GM21381 (cell line): ENCODE measurements at regions not wholly inside any gene's neighbourhood (a gene's known extent, or its start where the extent isn't known, plus 50 kb on each side); places are given as distances from the start of the nearest gene placed in this dataset.
"Not testable (repeated sequence)": the region's sequence is repeated elsewhere in the genome, so short reads cannot be mapped to it uniquely, and the experiment has no call there.

ENCODE experiments used
- ATAC-seq: cut with Tn5 transposase; IDR thresholded peaks from one replicate; pipeline ENCODE4 v1.9.1; 2021; ENCODE audit warnings: mild to moderate bottlenecking, moderate library complexity; ENCODE audit not compliant: unreplicated experiment

DNA sequence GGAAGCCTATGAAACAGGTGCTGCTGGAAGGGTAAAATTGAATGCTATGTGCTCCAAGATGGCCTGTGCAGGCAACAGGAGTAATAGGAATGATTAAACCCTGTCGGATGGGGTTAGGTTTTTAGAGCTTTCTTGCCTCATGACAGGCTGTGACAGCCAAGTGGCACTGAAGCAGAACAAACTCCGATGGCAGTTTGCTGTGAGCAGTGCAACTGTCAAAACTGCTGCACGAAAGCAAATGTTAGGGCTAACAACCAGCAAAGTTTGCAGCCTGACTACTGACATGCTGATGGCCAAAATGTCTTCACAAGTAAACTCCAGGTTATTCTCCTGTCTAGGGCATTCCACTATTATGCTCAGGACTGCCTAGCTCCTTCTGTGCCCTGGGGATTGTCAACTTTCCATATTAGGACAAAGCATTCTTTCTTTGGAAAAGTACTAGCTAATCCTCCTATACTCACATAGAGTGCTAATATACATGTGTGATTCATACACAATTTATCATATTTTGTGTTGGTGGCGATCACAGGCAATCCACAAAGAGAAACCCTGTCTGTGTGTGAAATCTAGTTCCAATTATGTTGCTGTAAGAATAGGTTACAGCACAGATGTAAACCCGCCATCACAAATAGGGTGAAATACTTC lies 486.6 kb upstream of the TENM3 start:
- no peak for ATAC-seq

DNA sequence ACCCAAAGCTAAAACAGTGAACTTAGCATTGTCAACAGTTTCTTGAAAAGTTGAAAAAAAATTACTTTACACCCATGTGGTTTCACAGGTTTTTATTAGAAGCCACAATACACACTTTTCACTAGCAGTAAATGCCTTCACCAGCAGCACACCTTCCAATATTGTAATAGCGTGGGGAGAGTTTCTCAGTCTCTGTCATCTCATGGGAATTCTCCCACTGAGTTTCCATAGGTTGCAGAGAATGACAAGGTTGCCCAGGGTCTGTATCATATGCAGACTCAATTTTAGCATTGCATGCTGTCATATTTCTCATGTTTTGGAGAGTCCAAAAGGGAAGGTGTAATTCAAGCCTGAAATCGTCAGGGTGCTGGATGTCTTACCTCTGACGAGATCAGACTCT lies 486.1 kb upstream of the TENM3 start:
- no peak for ATAC-seq

DNA sequence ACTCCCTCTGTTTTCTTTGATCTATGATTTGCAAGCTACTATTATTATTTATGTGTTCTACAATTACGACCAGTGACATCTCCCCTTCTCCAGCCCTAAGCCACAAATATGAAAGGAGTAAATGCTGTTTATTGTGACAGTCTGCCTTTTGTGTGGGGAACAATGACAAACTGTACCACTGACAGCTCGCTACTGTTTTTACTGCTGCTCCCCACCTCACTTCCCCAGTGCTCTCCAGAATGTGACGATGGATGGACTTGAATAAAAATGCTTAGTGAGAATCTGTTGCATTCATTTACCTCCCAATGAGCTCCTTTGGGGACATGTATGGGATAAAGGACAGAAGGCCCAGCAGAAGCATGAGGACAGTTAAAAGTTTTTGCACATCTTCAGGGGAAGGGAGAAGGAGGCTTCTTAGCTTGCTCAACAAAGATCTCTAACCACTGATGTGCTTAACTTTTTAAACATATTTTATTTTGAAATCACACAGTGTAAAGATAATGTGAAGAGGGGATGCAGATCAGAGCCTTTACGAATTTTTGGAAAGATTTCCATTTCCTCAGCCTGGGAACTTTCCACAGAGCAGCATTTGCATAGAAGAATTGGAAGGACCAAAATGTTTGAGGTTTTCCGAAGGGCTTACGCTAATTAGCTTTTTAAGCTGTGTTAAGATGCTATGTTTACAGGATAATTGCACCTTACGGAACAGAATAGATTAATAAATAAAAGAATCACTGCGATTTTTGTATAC lies 485.1 kb upstream of the TENM3 start:
- ATAC-seq = no peak

DNA sequence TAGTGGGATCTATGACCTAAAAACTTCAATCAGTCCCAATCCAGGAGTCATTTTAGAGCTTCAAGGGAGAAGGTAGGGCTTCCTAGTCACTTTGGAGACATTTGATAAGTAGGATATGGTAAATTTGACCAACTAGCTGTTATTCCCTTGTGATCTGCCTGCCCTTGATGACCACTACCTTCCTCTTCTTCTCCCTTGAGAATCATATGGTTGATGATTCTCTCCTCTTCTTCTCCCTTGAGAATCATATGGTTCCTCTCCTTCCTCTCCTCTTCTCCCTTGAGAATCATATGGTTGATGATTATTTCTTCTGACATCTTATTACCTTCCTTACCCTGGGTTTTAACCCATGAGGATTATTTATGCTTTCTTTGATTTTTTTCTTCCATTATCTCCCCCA lies 482.6 kb upstream of the TENM3 start:
- ATAC-seq = no peak

DNA sequence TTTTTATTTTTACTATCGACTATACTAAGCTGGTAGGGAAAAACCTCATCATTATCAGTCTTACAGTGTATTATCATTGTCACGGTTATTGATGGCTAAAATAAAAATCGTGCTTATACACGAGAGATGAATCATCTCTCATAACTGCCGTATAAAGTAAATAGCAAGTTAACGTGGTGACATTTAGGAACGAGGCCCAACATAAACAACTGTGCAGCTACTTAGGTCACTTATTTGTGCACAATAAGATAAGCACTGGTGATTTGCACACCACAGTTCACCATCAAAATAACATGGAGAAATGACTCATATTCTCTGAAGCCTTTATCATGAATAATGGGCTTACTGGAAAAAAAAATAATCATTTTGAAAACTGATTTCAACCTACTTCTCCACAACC lies 482.0 kb upstream of the TENM3 start:
- ATAC-seq = no peak

DNA sequence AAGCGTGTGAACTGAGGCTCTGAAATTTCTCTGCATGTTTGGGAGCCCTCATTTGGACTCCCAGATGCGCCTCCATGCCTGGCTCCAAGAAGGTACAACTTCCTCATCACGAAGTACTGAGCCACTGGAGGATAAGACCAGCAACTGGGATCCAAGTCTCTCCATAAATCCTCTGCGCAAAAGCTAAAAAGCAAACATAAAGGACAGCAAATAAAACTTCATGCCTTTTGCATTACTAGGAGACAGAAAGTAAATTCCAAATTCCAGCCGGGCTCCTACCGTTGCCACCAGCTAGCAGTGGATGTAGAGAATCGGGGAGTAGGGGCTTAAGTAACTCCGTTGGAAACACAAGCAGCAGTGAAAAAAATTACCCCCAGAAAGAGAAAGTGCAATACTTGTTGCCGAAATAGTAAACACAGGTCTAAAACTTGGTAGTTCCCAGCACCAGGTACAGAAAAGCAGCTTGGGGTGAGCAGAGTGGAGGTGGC lies 477.1 kb upstream of the TENM3 start:
- ATAC-seq = no peak

DNA sequence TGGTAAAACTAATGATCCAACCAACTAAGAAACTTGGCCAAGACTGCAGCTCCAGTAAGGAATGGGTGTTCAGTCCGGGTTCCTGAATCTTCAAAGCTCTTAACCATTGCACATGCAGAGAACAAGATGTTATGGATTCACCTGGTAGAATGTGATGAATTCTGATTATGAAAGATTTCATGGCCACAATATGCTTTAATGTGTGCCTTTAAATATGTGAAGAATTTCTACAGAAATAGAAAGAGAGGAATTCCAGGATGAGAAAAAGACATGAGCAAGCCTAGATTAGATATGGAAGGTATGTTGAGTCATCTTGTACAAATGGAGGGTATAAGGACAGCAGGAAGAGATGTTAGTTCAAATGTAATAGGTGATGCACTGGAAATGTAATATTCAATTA lies 472.2 kb upstream of the TENM3 start:
- ATAC-seq = no peak

DNA sequence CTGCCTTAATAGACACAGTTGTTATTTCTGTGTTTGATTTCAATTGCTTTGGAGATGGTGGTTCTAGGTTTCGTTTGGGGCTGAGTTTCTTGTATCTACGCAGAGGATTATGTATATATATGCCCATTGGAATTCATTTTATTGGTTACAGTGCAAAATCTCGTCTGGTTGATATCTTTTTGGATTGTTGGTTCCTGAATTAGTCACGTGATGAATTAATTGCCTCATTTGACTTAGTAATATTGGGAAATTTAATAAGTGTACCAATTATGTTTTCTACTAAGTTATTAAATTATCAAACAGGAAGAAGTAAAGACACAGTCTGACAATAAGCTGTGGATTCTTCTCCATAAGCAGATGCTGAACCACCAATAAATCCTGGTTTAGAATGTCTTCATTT lies 467.9 kb upstream of the TENM3 start:
- no peak for ATAC-seq

DNA sequence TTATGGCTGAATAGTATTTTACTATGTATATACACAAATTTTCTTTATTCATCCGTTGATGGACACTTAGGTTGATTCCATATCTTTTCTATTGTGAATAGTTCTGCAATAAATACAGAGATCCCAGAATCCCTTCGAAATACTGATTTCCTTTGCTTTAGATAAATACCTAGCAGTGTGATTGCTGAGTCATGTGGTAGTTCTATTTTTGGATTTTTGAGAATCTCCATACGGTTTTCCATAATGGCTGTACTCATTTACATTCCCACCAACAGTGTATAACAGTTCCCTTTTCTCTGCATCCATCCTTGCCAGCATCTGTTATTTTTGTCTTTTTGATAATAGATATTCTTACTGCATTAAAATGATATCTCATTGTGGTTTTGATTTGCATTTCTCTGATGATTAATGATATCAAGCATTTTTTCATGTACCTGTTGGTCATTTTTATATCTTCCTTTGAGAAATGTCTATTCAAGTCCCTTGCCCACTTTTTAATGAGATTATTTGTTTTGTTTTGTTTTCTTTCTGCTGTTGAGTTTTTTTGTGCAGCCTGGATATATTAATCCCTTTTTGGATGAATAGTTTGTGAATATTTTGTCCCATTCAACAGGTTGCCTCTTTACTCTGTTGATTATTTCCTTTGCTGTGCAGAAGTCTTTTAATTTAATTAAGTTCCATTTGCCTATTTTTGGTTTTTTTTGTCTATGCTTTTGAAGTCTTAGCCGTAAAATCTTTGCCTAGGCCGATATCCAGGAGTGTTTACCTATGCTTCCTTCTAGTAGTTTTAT lies 466.7 kb upstream of the TENM3 start:
- ATAC-seq = no peak

DNA sequence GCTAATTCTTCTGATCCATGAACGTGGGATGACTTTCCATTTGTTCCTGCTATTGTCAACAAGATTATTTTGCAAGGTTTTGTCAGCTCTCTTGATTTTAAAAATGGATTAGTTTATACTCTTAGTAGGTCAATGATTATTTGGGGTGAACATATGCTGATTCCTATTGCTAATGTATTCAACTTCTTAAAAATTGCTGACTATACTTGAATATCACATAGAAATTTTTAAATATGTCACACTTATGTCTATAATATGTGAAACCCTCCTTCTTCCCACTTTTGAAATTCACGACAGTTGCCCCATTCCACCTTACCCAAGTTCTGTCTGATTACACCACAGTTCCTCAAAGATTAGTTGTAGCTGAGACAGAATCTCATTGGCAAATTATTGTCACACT lies 465.7 kb upstream of the TENM3 start:
- ATAC-seq = no peak

DNA sequence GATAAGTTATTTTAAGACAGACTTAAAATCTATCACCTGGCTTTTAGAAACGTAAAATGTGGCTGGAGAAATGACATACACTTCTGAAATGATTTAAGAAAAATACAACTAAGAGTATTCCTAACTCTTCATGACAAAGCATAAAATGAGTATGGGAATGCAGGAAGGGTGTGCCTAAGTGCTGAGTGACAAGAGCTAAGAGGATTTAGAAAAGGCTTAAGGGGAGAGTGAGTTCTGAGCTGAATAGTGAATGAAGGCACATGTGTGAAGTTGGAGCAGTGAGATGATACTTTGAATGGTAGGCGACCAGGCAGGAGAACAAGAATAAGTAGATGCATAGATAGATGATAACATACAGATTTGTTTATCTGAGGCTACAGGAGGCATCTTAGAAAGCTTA lies 458.3 kb upstream of the TENM3 start:
- ATAC-seq = no peak

DNA sequence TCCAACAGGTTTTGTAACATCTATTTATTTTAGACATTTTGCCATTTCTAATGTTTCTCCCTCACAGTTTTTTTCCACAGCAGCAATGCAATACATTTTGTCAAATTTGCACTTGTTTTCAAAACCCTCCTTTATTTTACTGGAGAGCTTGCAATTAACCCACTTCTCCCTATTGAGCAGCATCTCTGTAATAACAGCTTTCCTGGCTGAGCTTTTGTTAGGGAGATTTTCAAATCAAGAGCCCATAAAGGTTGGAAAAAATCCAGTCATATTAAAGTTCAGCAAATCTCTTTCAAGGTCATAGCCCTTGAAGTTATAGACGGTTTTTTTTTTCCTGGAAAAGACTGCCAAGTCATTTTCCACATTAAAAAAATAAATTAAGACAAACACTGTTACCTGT lies 450.6 kb upstream of the TENM3 start:
- ATAC-seq = no peak

DNA sequence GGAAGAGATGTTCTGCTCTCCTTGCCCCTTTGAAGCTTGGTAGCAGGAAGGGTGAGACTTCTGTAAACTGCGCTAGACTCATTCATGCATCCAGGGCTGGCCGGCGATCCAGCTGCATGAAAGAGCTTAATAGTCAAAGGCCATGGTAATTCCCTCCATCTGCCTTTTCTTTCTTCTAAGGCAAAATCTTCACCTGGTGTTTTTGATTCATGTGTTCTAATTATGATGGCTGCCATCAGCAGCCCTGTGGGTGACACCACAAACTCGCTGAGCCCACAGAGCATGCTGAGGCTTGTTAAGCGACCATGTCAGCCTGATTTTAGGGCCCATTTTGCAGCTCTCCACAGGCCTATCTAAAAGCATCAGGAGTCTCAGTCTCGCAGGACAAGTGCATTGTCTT lies 450.1 kb upstream of the TENM3 start:
- ATAC-seq = no peak

DNA sequence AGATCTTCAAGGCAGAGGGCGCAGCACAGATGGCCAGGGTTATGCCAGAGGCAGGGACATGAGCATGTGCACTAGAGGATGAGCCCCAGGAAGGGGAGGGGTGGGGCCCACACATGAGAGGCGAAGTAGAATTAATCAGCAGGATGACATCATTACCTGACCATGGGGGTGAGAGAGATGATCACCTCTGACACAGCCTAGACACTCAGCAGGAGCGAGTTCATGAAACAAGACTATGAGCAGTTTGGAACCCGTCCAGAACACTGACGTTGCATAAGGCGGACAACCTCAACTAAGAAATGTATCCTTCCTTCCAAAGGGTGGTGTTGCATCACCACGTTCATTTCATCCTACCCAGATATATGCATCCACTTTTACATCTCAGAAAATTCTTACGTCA lies 446.7 kb upstream of the TENM3 start:
- ATAC-seq = no peak

DNA sequence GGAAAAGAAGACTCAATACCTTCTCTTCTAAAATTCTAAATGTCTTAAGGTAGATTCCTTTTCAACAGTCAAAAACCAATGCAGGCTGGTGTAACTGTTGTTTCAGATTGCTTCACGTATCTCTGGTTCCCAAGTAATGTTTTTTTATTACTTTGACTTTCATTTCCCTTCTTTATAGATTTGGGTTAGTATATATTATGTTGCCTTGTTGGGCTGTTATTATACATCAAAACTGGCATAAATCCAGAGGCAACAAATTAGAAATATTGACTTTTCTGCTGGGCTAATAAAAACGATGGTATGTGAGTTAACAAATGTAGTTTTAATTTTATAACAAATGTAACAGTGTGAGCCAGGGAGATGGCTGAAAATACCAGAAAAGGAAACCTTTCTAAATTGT lies 444.7 kb upstream of the TENM3 start:
- ATAC-seq = no peak

DNA sequence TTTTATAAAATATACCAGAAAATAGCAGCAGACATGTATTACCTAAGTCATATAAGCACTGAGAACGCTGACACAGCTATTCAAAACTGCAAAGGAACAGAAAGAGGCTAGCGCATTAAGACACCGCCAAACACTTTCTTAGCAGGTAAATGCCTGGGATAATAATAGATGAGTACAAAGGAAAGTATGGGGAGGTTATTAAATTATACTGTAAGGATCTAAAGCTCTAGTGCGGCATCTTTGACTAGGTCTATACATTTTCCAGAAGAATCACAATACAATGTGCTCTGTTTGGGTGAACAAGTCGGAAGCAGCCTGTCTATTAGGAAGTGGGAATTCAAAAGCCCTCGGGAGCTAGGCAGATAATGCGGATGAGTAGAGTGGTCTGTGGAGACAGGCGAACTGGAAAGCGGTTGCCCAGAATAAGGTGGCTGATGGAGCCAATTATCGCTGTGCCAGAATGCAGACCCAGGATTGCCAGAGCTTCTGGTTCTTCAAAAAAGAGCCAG lies 443.6 kb upstream of the TENM3 start:
- ATAC-seq = no peak

DNA sequence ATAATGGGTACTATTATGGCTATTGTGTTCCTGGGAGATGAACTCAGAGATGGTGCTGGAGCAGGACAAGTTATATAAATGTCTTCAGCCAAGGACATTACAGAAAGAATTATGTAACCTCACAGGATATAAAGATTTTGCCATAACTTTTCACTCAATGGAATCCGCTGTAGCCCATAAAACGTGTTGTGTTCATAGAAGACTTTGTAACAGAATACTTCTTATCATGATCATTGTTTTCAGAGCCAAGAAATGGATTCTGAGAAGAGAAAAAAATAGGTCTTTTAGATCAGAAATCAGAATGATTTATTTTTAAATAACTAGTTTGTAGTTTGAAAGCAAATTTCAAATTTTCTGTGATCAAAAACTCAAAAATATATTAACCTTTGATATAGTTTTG lies 441.0 kb upstream of the TENM3 start:
- ATAC-seq = no peak

DNA sequence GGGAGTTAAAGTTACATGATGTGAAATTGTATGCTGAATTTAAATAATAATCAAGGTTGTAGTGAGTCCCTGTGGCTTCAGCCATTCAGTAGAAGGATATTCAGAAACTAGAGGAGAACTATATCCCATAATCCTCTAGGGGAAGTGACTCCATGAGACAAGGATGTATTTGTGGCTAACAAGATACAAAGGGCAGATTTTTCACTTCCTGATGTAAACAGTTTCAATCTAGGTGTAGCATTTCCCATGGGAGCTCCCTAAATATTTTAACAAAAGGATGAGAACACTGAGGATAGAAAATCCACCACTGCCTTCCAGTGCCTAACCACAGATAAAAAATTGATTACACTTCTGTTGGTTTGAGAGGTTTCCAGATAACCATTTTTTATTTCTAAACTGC lies 435.4 kb upstream of the TENM3 start:
- no peak for ATAC-seq

DNA sequence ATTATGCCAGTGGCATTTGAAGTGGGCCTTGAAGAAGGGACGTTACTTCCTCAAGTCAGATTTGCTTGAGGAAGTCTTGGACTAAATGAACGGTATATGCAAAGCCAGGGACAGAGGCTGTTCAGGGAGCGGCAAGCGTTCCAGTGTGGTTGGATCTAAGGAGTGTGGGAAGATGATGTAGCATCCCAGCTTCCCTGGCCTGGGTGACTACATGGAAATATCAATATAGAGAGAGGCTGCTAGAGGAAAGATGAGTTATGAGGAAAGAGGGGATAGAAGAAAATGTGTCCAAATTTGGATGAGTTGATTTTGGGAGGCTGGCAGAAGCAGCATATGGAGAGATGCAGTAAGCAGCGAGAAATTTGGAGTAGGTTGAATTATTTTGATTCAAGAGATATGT lies 432.5 kb upstream of the TENM3 start:
- ATAC-seq = no peak

DNA sequence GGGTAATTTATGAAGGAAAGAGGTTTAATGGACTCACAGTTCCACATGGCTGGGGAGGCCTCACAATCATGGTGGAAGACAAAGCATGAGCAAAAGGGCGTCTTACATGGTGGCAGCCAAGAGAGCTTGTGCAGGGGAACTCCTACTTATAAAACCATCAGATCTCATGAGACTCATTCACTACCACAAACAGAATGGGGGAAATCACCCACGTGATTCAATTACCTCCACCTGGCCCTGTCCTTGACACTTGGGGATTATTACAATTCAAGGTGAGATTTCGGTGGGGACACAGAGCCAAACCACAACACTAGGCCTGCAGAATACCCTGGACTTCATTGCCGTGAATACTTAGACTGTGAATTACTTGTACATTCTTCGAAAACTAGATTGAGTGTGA lies 431.7 kb upstream of the TENM3 start:
- ATAC-seq = not testable (repeated sequence)

DNA sequence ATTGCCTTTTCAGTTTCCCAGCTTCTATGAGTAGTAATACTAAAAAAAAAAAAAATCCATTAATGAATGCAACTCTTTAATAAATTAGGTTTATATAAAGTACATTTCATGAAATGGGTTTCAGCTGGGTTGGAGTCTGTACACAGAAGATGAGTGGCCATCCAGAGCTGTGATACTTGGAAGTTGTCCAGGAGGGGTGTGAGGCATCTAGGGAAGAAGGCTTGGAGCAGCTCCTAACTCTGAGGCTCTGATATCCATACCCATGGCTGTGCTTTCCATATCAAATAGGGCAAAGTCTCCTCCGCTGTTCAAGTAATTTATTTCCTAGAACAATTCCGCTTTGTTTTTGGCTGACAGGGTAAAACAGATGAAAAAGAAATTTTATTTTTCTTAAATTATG lies 423.3 kb upstream of the TENM3 start:
- no peak for ATAC-seq

DNA sequence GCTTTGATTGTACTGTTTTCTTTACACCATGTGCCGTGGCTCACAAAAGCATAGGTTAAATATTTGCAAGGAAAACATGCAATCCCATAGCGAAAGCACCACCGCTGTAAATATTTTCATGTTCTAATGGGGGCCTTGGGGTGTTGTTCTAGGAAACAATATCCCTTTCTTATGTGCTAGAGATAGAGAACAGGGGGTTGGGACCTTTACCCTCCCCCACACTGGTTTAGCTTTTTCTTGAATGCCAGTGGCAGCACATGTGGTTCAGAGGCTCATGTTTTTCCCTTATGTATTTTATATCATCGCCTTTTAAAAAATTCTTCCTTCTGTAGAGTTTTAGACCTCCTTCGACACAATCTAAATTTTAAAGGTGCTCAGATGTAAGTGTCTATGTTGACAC lies 422.6 kb upstream of the TENM3 start:
- no peak for ATAC-seq
